HG02938 (cell line): ENCODE measurements at regions not wholly inside any gene's neighbourhood (a gene's known extent, or its start where the extent isn't known, plus 50 kb on each side); places are given as distances from the start of the nearest gene placed in this dataset.
"Not testable (repeated sequence)": the region's sequence is repeated elsewhere in the genome, so short reads cannot be mapped to it uniquely, and the experiment has no call there.

ENCODE experiments used
- ATAC-seq: cut with Tn5 transposase; IDR thresholded peaks from one replicate; pipeline ENCODE4 v1.9.1; 2021; ENCODE audit warnings: mild to moderate bottlenecking, moderate library complexity; ENCODE audit not compliant: unreplicated experiment

- ATAC-seq = not testable (repeated sequence)
Observed at GRCh38 chr9:85792057-85792456, 50.3 kb upstream of the AGTPBP1 start.

GRCh38 chr9:85802978-85803695 lies 61.4 kb upstream of the AGTPBP1 start:
- not testable (repeated sequence) for ATAC-seq

GRCh38 chr9:85804847-85805133 lies 63.0 kb upstream of the AGTPBP1 start:
- ATAC-seq = not testable (repeated sequence)

- peak; percentile 72 for ATAC-seq
Observed at GRCh38 chr9:85805134-85806005, 63.6 kb upstream of the AGTPBP1 start.

GRCh38 chr9:85808329-85808728 lies 66.6 kb upstream of the AGTPBP1 start:
- ATAC-seq = not testable (repeated sequence)

- ATAC-seq = not testable (repeated sequence)
Observed at GRCh38 chr9:85813388-85813787, 71.6 kb upstream of the AGTPBP1 start.

GRCh38 chr9:85814800-85815199 lies 73.0 kb upstream of the AGTPBP1 start:
- not testable (repeated sequence) for ATAC-seq

- peak; percentile 75 for ATAC-seq
Observed at GRCh38 chr9:85818971-85819370, 77.2 kb upstream of the AGTPBP1 start.

GRCh38 chr9:85820598-85820997 lies 78.8 kb upstream of the AGTPBP1 start:
- ATAC-seq = not testable (repeated sequence)

- ATAC-seq = not testable (repeated sequence)
Observed at GRCh38 chr9:85824949-85825348, 83.2 kb upstream of the AGTPBP1 start.

GRCh38 chr9:85834591-85834990 lies 92.8 kb upstream of the AGTPBP1 start:
- ATAC-seq = not testable (repeated sequence)

GRCh38 chr9:85843949-85844348 lies 97.0 kb upstream of the NAA35 start:
- not testable (repeated sequence) for ATAC-seq

- ATAC-seq = not testable (repeated sequence)
Observed at GRCh38 chr9:85847782-85848181, 93.2 kb upstream of the NAA35 start.

- ATAC-seq = no peak
Observed at GRCh38 chr9:85858056-85858750, 82.7 kb upstream of the NAA35 start.

- no peak for ATAC-seq
Observed at GRCh38 chr9:85859765-85860164, 81.2 kb upstream of the NAA35 start.

- not testable (repeated sequence) for ATAC-seq
Observed at GRCh38 chr9:85861882-85862281, 79.1 kb upstream of the NAA35 start.

- no peak for ATAC-seq
Observed at GRCh38 chr9:85863875-85864274, 77.1 kb upstream of the NAA35 start.

GRCh38 chr9:85871008-85871407 lies 69.9 kb upstream of the NAA35 start:
- ATAC-seq = no peak

- not testable (repeated sequence) for ATAC-seq
Observed at GRCh38 chr9:85871683-85872082, 69.3 kb upstream of the NAA35 start.

GRCh38 chr9:85872463-85872862 lies 68.5 kb upstream of the NAA35 start:
- ATAC-seq = no peak

GRCh38 chr9:85876628-85877027 lies 64.3 kb upstream of the NAA35 start:
- no peak for ATAC-seq
